ENCODE measurements at regions not wholly inside any gene's neighbourhood (a gene's known extent, or its start where the extent isn't known, plus 50 kb on each side); places are given as distances from the start of the nearest gene placed in this dataset.

- TF ChIP-seq POLR2AphosphoS5 (IDR thresholded peaks at IDR 0.05; ENCODE audit: low read depth, low read length) = no peak
- TF ChIP-seq RFX5 (IDR thresholded peaks at IDR 0.05; ENCODE audit: borderline replicate concordance, low read depth, low read length) = no peak
- TF ChIP-seq RAD21 (IDR thresholded peaks at IDR 0.05 in 1 of 2, conservative IDR thresholded peaks at IDR 0.05 in 1 of 2; ENCODE audit: low read depth in 2 of 2, low read length in 2 of 2) = no peak
- no peak for TF ChIP-seq MAFK (IDR thresholded peaks at IDR 0.05; ENCODE audit: low read depth, low read length)
- TF ChIP-seq, protein P1, sequence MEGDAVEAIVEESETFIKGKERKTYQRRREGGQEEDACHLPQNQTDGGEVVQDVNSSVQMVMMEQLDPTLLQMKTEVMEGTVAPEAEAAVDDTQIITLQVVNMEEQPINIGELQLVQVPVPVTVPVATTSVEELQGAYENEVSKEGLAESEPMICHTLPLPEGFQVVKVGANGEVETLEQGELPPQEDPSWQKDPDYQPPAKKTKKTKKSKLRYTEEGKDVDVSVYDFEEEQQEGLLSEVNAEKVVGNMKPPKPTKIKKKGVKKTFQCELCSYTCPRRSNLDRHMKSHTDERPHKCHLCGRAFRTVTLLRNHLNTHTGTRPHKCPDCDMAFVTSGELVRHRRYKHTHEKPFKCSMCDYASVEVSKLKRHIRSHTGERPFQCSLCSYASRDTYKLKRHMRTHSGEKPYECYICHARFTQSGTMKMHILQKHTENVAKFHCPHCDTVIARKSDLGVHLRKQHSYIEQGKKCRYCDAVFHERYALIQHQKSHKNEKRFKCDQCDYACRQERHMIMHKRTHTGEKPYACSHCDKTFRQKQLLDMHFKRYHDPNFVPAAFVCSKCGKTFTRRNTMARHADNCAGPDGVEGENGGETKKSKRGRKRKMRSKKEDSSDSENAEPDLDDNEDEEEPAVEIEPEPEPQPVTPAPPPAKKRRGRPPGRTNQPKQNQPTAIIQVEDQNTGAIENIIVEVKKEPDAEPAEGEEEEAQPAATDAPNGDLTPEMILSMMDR (IDR thresholded peaks at IDR 0.05; ENCODE audit: control extremely low read depth in 1 of 3, insufficient read depth in 1 of 3, low read depth in 1 of 3, low read length in 3 of 3) = no peak
- TF ChIP-seq SAP30 (IDR thresholded peaks at IDR 0.05; ENCODE audit: insufficient read depth, insufficient replicate concordance, low read length) = no peak
- TF ChIP-seq EZH2 (IDR thresholded peaks at IDR 0.05; ENCODE audit: low read depth, low read length, severe bottlenecking) = no peak
- TF ChIP-seq JUN (IDR thresholded peaks at IDR 0.05; ENCODE audit: low read depth, low read length) = no peak
- no peak for TF ChIP-seq EP300 (IDR thresholded peaks at IDR 0.05; ENCODE audit: borderline replicate concordance in 1 of 2, low read depth in 2 of 2, low read length in 2 of 2)
- no peak for TF ChIP-seq SIN3A (conservative IDR thresholded peaks at IDR 0.05 in 1 of 2, IDR thresholded peaks at IDR 0.05 in 1 of 2; ENCODE audit: low read depth in 1 of 2, low read length in 2 of 2)
- TF ChIP-seq CREB1 (IDR thresholded peaks at IDR 0.05) = no peak
- no peak for TF ChIP-seq SP1 (IDR thresholded peaks at IDR 0.05; ENCODE audit: low read depth, low read length)
- TF ChIP-seq CEBPB (IDR thresholded peaks at IDR 0.05; ENCODE audit: low read depth, low read length) = no peak
Measured at GRCh38 chr1:18038051-18038450, 69.5 kb upstream of the IGSF21 start.
